Astrocyte of the spinal cord (primary cell): ENCODE measurements at regions not wholly inside any gene's neighbourhood (a gene's known extent, or its start where the extent isn't known, plus 50 kb on each side); places are given as distances from the start of the nearest gene placed in this dataset.

Source experiments
- DNase-seq: peaks from one replicate; pipeline ENCODE4 v3.0.0; 2011; ENCODE audit warnings: low read depth, low spot score
- H3K4me3 ChIP-seq: 2 replicates; pipeline ENCODE4 v1.5.1; 2011; ENCODE audit warnings: low read depth, mild to moderate bottlenecking, low read length, moderate library complexity
- CTCF ChIP-seq: IDR thresholded peaks from 2 replicates; pipeline ENCODE4 v1.5.1; 2012; ENCODE audit warnings: low read depth, mild to moderate bottlenecking, low read length, inconsistent platforms
- in situ Hi-C: cut with HindIII; loops from 2 replicates; pipeline ENCODE4 v1.10.0; 2017; ENCODE audit warnings: low sequenced_read_pairs

DNA sequence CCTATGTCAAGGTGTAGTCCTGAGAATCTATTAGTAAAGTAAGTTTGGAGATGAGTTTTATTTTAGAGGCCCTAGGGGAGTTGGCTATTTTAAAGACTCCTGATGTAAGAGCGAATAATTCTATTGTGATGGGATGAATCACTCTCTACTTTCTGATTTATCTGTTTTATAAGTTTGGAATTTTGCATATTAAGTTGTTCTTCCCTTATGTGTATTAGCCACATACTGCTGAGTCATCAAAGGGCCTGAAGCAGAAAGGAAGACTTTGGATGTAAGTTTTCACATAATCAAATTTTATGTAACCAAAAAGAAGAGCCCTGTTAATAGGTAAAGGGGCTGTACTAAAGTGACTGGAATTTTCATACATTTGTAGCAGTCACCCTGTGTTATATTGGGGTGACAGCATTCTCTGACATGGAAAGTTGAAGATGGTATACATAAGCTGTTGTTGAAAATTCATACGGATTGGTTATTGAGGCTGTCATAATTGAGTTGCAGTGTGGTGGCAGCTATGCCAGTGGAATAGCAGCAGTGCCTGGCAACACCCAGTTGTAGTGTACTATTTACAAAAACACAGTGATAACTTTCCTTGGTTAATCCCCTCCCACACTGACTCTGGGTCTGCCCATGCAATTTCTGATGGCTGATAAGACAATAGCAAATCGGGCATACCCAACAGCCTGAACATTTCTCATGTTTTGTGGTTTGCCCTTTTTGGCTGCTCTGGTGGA is 90.6 kb upstream of the NTM start:
- no peak for DNase-seq
- no peak overlapping the region for H3K4me3 ChIP-seq
- in situ Hi-C loops: no loop called here
- TF ChIP-seq CTCF: no peak

DNA sequence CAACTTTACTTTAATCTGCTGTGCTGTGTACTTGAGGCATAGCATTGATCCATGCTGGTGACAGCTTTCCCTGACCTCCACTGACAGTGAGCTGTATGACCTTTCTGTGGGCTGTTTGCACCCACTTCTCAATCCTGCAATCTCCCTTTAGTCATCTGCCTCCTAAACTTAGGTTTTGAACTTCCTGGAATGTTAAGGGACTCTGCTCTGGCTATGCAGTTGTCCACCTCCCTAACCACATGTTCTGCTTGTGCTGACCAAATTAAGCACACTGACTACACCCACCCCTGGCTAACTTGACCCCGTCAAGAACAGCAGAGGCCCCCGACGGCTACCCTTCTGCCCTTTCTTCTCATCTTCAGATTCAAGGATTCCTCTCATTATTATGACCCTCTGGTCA is 89.1 kb upstream of the NTM start:
- no peak overlapping the region for H3K4me3 ChIP-seq
- in situ Hi-C loops: no loop called here
- TF ChIP-seq CTCF: no peak
- no peak for DNase-seq

GRCh38 chr11:131284041-131284440 is 86.4 kb upstream of the NTM start:
- in situ Hi-C loops: no loop called here
- H3K4me3 ChIP-seq: no peak overlapping the region
- no peak for DNase-seq
- no peak for TF ChIP-seq CTCF

GRCh38 chr11:131288521-131289091 is 81.8 kb upstream of the NTM start:
- in situ Hi-C loops: no loop called here

GRCh38 chr11:131290185-131290584 is 80.2 kb upstream of the NTM start:
- in situ Hi-C loops: no loop called here
- DNase-seq: no peak
- TF ChIP-seq CTCF: no peak
- no peak overlapping the region for H3K4me3 ChIP-seq

More at GRCh38 chr11:131288521-131289091, 81.8 kb upstream of the NTM start:
- no peak for TF ChIP-seq CTCF
- H3K4me3 ChIP-seq: no peak overlapping the region
- no peak for DNase-seq

DNA sequence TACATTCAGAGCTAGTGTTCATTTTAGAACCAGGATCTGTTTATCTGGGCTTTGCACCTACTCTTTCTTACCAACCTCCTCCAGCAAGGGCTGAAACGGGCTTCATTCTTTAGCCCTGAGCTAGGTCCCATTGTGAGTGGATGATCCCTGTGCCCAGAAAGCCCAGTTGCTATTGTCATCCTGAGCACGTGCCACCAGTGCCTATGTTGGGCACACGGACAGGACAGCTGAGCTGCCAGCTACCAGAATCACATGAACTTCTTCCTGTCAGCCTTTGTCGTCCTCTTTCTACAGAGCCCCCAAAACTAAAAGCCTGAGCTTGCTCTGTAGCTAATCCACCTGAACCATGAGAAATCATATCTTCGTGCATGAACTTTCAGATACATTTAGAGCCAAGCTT is 74.4 kb upstream of the NTM start:
- no peak for DNase-seq
- in situ Hi-C loops: no loop called here
- H3K4me3 ChIP-seq: no peak overlapping the region
- no peak for TF ChIP-seq CTCF
